Mucosa of descending colon (tissue), 3 donors: ENCODE measurements at regions not wholly inside any gene's neighbourhood (a gene's known extent, or its start where the extent isn't known, plus 50 kb on each side); places are given as distances from the start of the nearest gene placed in this dataset.
"Not testable (repeated sequence)": the region's sequence is repeated elsewhere in the genome, so short reads cannot be mapped to it uniquely, and the experiment has no call there.

Experiments
- ATAC-seq: fragments of 200-7000 bp; cut with Tn5 transposase; one replicate; pipeline ENCODE4 v1.9.1; 2020; ENCODE audit warnings: mild to moderate bottlenecking, moderate library complexity
- DNase-seq, 3 donors: peaks; one replicate each; pipeline ENCODE4 v3.0.0-alpha.2; 2020
- H3K36me3 ChIP-seq: fragments of 200-600 bp; one replicate; pipeline ENCODE4 v1.8.0; 2021; ENCODE audit warnings: low read depth, mild to moderate bottlenecking
- H3K4me1 ChIP-seq: fragments of 200-600 bp; one replicate; pipeline ENCODE4 v1.8.0; 2021; ENCODE audit warnings: low read depth, mild to moderate bottlenecking
- H3K4me3 ChIP-seq: fragments of 200-600 bp; one replicate; pipeline ENCODE4 v1.8.0; 2021; ENCODE audit warnings: mild to moderate bottlenecking
- H3K9me3 ChIP-seq: fragments of 200-600 bp; one replicate; pipeline ENCODE4 v1.8.0; 2021; ENCODE audit warnings: mild to moderate bottlenecking
- intact Hi-C, 2 donors: fragments of 100-400 bp; cut with DNase I in 1 of 2; cut with micrococcal nuclease in 1 of 2; formaldehyde crosslinking; loops; one replicate each; pipeline versions ENCODE4 v1.11.0 to v1.11.1; 2022; cut with DNase I, micrococcal nuclease
- TF ChIP-seq, protein P1 (sequence below): fragments of 200-600 bp; IDR thresholded peaks from one replicate; pipeline ENCODE4 v1.8.0; 2022; ENCODE audit warnings: antibody characterized with exemption, mild to moderate bottlenecking
- donor health status: DM: no; HTN: no; CAD: no; lungs with moderate emphysema.
- donor health status: DM: no; HTN: no; CAD: no.
- donor health status: DM: no; HTN: yes; CAD: no.

DNA sequence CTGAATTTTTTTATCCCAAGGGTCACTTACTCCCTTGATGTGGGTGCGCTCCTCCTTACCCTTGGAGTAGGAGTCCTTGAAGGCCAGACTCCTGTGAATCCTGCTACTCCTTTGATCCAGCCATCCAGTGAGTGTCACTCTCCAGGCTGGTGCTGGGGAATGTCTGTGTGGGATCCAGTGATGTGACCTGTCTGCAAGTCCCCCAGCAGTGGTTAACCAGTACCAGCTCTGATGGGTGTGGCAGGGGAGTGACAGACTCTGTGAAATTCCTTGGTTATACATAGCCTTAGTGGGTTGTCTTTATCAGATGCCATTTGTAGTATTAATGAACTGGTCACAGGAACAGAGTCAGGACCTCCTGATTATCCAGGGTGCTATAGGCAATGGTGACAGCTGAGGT lies 409.5 kb upstream of the LMO3 start:
- intact Hi-C loops = no loop called here
- DNase-seq (no peak), ATAC-seq (no peak)
- Histone ChIP-seq H3K36me3 (no peaks in the 10 kb centered on the region), H3K4me3 (no peak overlapping the region), H3K4me1 (no peaks in the 10 kb centered on the region), H3K9me3 (no peaks in the 10 kb centered on the region)
- TF ChIP-seq, protein P1, sequence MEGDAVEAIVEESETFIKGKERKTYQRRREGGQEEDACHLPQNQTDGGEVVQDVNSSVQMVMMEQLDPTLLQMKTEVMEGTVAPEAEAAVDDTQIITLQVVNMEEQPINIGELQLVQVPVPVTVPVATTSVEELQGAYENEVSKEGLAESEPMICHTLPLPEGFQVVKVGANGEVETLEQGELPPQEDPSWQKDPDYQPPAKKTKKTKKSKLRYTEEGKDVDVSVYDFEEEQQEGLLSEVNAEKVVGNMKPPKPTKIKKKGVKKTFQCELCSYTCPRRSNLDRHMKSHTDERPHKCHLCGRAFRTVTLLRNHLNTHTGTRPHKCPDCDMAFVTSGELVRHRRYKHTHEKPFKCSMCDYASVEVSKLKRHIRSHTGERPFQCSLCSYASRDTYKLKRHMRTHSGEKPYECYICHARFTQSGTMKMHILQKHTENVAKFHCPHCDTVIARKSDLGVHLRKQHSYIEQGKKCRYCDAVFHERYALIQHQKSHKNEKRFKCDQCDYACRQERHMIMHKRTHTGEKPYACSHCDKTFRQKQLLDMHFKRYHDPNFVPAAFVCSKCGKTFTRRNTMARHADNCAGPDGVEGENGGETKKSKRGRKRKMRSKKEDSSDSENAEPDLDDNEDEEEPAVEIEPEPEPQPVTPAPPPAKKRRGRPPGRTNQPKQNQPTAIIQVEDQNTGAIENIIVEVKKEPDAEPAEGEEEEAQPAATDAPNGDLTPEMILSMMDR = no peak

DNA sequence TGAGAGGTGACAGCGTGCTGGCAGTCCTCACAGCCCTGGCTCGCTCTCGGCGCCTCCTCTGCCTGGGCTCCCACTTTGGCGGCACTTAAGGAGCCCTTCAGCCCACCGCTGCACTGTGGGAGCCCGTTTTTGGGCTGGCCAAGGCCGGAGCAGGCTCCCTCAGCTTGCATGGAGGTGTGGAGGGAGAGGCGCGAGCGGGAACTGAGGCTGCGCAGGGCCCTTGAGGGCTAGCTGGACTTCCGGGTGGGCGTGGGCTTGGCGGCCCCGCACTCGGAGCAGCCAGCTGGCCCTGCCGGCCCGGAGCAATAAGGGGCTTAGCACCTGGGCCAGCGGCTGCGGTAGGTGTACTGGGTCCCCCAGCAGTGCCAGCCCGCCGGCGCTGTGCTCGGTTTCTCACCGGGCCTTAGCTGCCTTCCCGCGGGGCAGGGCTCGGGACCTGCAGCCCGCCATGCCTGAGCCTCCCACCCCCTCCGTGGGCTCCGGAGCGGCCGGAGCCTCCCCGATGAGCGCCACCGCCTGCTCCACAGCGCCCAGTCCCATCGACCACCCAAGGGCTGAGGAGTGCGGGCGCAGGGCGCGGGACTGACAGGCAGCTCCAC lies 401.6 kb upstream of the LMO3 start:
- H3K4me1 ChIP-seq, H3K36me3 ChIP-seq, ATAC-seq, DNase-seq, H3K9me3 ChIP-seq, intact Hi-C loops, H3K4me3 ChIP-seq: not testable (repeated sequence)

DNA sequence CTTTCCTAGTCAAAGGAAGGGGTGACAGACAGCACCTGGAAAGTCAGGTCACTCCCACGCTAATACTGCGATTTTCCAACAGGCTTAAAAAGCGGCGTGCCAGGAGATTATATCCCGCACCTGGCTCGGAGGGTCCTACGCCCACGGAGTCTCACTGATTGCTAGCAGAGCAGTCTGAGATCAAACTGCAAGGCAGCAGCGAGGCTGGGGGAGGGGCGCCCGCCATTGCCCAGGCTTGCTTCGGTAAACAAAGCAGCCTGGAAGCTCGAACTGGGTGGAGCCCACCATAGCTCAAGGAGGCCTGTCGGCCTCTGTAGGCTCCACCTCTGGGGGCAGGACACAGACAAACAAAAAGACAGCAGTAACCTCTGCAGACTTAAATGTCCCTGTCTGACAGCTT lies 392.6 kb upstream of the LMO3 start:
- ATAC-seq, DNase-seq, H3K9me3 ChIP-seq, H3K4me3 ChIP-seq, H3K4me1 ChIP-seq, intact Hi-C loops, H3K36me3 ChIP-seq: not testable (repeated sequence)

DNA sequence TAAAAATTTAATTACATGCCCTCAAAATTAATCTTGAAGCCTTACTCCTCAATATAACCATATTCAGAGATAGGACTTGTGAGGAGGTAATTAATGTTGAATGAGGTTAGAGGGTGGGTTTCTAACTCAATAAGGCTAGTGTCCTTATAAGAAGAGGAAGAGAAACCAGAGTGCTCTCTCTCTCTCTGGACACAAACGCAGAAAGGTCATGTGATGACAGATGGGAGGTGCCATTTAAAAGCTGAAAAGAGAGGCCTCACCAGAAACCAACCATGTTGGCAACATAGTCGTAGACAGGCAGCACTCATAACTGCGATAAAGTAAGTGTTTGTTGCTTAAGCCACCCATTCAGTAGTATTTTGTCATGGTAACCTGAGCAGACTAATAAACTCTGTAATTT lies 378.5 kb upstream of the LMO3 start:
- TF ChIP-seq, protein P1 = no peak
- H3K9me3 ChIP-seq = peaks cover 5% of the 10 kb centered on the region
- H3K4me1 ChIP-seq = no peaks in the 10 kb centered on the region
- no peak for DNase-seq
- H3K4me3 ChIP-seq = no peak overlapping the region
- ATAC-seq = no peak
- H3K36me3 ChIP-seq = no peaks in the 10 kb centered on the region
- intact Hi-C loops = no loop called here

DNA sequence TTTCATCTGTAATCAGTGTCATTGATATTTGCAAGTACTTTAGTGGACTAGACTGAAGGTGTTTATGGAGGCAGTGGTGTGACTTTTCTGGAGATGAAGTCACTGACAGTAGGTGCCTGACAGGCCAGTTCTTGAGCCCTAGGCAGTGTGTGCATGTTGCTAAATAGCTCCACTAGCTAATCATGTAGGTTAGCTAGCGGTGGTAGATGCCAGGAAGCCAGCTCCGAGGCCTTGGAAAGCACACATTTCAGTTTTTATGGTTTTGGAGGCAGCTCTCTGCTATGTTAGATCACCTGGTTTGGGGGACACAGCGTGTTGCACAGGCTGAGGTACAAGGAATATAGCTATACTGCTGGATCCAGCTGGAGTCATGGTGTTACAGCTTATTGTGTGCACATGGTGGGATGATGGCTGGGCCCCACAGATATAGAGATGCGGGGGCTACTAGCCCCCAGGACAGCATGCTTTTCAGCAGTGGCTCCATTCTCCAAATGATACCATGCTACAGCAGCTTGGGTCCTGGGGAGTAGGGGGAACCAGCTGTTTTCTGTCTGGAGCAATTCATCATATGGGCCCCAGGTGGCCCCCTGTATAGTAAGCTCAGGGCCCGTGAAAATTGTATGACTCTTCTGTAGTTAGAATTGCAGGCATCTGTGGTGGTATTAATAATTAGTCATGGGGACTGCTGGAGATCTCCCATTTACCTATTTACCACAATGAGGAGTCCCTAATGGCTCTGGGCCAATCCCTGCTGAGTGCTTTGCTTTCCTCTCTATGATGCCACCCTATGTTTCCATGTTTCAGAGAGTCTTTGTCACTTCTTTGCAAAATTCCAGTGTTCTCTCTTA lies 367.2 kb upstream of the LMO3 start:
- no peak for ATAC-seq
- H3K4me1 ChIP-seq = no peaks in the 10 kb centered on the region
- H3K4me3 ChIP-seq = no peak overlapping the region
- DNase-seq = no peak
- TF ChIP-seq, protein P1 = no peak
- H3K9me3 ChIP-seq = no peaks in the 10 kb centered on the region
- no peaks in the 10 kb centered on the region for H3K36me3 ChIP-seq
- intact Hi-C loops = no loop called here

DNA sequence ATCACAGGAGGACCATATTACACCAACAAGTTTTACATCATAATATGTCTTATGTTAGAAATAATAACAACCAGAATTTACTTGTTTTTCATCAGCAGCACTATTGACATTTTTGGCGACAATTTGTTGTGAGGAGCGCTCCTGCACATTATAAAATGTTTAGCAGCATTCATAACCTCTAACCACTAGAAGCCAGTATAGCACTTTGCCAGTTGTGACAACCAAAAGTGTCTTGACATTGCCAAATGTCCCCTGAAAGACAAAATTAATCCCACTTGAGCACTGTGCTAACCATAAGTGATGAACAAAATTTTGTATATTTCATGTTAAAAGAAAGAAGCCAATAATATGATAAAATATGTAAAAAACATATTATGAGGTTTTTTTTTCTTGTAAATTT lies 356.9 kb upstream of the LMO3 start:
- ATAC-seq (no peak), DNase-seq (no peak)
- no peaks in the 10 kb centered on the region for H3K4me1 ChIP-seq
- H3K36me3 ChIP-seq = no peaks in the 10 kb centered on the region
- intact Hi-C loops = no loop called here
- no peaks in the 10 kb centered on the region for H3K9me3 ChIP-seq
- no peak overlapping the region for H3K4me3 ChIP-seq
- TF ChIP-seq, protein P1 = no peak
